GM12874 (cell line): ENCODE measurements at regions not wholly inside any gene's neighbourhood (a gene's known extent, or its start where the extent isn't known, plus 50 kb on each side); places are given as distances from the start of the nearest gene placed in this dataset.

ENCODE experiments used
- TF ChIP-seq, protein P1 (sequence below): IDR thresholded peaks from 2 replicates; pipeline ENCODE4 v1.5.1; 2011; ENCODE audit warnings: low read depth, mild to moderate bottlenecking, control low read depth, low read length, moderate library complexity; ENCODE audit not compliant: insufficient read depth

DNA sequence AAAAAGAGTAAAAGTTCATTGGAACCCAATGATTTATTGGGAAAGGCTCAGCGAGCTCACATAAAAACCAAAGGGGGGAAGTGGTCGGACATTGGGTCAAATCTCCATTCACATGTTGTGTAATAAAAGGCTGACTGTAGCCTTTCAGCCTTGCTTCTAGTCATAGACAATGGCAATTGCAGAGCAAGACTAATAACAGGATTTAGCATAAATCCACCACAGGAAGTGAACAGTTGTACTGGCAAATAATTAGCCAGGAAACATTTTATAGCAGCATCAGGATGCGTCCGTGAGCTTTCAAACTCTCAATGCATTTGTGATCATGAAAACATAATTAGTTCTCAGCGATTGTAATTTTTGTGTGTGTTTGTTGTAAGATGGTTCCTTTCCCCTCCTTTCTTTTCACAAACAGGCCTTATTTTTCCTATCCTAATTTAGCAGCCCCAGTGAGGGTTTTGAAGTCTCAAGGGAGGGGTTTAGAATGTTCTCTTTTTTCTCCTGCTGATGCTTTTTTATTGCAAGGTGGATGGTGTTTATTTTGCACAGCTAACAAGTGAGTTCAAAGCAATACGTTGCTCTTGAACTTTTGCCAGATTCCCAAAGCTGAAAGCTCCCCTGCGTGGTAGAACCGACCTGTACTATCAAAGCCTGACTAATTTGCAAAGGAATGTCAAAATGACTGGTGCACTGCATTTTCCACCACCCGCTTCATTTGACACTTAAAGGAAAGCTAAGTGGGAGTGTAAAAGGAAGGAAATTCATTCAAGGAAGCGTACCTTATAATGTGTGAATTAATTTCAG, 105.6 kb downstream of the SPRY2 start:
- TF ChIP-seq, protein P1, sequence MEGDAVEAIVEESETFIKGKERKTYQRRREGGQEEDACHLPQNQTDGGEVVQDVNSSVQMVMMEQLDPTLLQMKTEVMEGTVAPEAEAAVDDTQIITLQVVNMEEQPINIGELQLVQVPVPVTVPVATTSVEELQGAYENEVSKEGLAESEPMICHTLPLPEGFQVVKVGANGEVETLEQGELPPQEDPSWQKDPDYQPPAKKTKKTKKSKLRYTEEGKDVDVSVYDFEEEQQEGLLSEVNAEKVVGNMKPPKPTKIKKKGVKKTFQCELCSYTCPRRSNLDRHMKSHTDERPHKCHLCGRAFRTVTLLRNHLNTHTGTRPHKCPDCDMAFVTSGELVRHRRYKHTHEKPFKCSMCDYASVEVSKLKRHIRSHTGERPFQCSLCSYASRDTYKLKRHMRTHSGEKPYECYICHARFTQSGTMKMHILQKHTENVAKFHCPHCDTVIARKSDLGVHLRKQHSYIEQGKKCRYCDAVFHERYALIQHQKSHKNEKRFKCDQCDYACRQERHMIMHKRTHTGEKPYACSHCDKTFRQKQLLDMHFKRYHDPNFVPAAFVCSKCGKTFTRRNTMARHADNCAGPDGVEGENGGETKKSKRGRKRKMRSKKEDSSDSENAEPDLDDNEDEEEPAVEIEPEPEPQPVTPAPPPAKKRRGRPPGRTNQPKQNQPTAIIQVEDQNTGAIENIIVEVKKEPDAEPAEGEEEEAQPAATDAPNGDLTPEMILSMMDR: no peak

DNA sequence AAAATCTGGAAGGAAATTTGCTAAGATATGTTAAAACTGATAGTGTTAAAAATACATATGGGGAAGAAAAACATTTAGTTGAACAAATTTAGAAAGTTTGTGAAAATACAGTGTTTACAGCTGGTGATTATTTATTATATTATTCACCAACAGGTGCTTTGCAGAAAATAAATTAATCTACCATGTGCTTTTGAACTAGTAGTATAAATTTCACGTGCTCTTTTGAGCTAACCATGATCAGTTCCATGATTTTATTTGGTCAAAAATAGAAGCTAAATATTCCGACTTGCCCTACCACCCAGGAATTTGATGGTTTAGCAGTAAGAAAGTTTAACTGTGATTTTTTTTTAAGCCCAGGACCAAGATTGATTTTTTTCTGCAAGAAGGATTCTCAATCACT, 113.3 kb downstream of the SPRY2 start:
- TF ChIP-seq, protein P1: no peak

DNA sequence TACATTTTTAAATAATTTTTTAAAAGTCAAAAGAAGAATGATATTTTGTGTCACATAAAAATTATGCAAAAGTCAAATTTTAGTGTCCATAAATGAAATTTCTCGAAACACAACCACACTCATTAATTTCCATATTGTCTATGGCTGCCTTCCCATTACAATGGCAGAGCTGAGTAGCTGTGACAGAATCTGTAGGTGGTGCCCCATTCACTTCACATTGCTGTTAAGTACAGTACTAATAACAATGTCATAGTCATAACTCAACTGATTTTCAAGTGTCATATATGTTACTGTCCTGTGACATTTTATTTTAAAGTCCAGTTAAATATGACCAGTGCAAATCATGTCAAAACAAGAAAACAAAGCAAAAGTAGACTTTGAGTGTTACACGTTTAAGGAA, 114.3 kb downstream of the SPRY2 start:
- TF ChIP-seq, protein P1: no peak

DNA sequence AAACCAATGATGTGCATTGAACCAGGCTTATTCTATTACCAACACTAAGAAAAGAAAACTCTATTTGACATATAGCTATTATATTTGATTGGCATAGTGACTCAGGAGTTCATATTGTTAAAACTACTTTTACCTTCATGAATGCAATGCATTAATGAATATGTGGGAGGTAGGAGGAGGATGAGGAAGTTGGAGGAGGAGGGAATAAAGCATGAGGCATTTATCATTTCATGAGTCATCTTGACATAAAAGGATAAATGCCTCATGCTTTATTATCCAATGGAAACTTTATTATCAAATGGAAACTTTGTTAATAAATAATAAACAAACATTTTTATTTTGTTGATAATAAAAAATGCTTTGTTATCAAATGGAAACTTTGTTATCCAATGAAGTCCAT, 116.5 kb downstream of the SPRY2 start:
- TF ChIP-seq, protein P1: no peak

DNA sequence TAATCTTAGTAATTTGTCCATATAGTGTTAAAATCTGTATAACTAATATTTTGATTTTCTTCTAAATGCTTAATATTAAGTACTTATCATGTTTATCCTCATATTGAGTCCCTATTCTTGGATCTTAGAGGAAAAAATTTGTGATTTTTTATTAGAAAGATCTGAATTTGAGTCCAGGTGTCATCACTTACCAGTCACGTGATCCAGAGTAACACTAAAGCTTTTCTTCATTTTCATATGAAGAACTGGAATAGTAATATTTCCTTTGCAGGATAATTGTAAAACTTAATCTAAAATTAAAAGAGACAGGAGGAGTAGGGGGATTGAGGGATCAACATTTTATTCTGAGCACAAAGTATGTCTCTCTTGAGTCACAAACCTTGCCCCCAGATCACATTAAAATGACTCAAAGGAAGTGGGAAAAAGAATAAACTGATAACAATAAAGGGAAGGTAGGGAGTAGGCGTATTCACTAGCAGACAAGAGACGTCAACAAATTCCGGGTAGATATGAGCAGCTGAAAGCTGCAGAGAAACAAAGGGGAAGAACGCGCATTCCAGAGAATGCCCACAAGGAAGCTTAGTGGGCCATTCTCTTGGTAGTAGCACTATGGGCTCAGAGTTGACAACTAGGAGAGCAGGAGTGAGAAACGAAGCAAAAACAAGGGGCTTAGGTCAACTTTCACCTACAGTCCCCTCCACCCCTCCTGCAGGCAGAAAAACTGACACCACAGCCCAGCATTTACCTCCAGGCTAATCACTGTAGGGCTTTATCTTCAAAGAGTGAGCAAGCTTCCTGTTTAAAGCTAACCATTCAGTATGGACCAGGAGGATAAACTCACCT, 123.1 kb downstream of the SPRY2 start:
- TF ChIP-seq, protein P1: no peak

DNA sequence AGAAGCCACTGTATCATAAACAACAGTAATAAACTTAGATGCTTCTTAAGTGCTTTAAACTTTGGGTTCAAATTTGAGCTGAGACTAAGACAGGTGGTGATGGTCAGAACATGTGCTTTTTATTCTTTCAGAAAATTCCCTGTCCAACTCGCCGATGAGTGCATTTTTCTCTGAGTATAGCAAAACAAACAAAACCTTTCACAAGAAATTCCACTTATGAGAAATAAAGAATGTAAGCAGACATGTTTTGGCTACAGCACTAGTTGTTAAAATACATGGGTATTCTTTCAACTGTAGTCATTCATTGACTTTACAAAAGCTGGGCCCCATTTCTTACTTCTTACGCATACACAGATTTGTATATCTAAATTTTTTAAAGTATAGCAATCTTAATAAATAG, 125.6 kb downstream of the SPRY2 start:
- TF ChIP-seq, protein P1: no peak

DNA sequence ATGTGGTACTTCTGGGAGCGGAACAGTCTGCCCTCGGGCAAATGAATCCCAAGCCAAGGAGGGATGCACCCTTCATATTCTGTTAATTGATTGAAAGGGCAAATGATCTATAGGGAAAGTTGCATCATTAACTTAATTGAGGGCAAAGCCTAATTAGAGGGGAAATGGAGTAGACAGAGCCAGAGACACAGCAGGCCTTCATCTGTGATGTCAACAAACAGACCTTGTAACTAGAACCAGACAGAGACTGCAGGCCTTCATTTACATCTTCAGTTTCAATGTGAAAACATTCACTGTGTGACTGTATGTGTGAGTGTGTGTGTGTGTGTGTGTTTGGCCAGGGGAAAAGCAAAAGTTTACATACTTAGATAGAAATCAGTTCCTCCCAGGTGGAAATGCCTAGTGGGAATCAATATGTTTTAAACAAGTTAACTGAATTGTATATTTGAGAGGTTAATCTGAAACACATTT, 126.4 kb downstream of the SPRY2 start:
- TF ChIP-seq, protein P1: no peak
